ENCODE measurements at regions not wholly inside any gene's neighbourhood (a gene's known extent, or its start where the extent isn't known, plus 50 kb on each side); places are given as distances from the start of the nearest gene placed in this dataset.
A peak's percentile ranks its signal among the peaks of the same experiment; 100 is the strongest.

DNA sequence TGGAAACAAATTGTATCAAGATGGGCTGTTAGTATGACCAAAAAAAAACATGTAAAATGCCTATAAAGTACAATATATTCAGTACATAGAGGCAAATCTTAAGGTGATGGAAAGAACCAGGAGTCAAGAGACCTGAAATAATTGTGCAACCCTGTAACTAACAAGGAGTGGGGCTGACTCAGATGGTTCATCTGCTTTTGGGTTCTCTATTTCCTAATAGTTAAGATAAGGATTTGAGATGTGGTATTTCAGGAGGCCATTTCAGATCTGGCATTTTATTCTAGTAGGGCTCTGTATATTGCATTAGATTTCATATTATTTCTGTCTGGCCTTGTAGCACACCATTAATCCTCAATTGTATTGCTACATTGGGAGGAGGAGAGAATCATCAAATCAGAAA lies 268.4 kb downstream of the HS3ST1 start:
- ATAC-seq (ENCODE audit: low FRiP score), result peak; percentile 56
- no peak for DNase-seq (ENCODE audit: low spot score)
- TF ChIP-seq, protein P1, sequence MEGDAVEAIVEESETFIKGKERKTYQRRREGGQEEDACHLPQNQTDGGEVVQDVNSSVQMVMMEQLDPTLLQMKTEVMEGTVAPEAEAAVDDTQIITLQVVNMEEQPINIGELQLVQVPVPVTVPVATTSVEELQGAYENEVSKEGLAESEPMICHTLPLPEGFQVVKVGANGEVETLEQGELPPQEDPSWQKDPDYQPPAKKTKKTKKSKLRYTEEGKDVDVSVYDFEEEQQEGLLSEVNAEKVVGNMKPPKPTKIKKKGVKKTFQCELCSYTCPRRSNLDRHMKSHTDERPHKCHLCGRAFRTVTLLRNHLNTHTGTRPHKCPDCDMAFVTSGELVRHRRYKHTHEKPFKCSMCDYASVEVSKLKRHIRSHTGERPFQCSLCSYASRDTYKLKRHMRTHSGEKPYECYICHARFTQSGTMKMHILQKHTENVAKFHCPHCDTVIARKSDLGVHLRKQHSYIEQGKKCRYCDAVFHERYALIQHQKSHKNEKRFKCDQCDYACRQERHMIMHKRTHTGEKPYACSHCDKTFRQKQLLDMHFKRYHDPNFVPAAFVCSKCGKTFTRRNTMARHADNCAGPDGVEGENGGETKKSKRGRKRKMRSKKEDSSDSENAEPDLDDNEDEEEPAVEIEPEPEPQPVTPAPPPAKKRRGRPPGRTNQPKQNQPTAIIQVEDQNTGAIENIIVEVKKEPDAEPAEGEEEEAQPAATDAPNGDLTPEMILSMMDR (IDR thresholded peaks at IDR 0.05), result no peak

DNA sequence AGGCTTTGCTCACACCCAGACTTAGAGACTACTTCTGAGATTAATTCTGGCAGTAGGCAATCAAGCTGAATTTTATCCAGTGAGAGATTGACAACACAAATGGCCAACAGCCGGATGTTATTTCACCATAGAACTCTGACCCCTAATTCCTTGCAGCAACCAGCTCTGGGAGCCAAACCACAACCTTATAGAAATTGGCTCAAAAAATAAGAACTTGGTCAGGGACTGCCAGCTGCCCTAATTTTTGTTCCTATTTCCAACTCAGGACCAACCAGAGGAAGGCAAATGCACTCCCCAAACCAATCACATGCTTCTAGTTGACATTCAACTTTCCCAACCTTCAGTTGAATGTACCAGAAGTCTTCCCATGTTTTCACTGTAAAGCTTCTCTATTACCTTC lies 269.7 kb downstream of the HS3ST1 start:
- TF ChIP-seq, protein P1 (IDR thresholded peaks at IDR 0.05), result no peak
- no peak for ATAC-seq (ENCODE audit: low FRiP score)

GRCh38 chr4:11155208-11155867 lies 273.4 kb downstream of the HS3ST1 start:
- no peak for DNase-seq (ENCODE audit: low spot score)
- peak; percentile 26 for ATAC-seq (ENCODE audit: low FRiP score)
- TF ChIP-seq, protein P1 (IDR thresholded peaks at IDR 0.05), result no peak

More for the DNA sequence above, 269.7 kb downstream of the HS3ST1 start:
- no peak for DNase-seq (ENCODE audit: low spot score)

- ATAC-seq (ENCODE audit: low FRiP score), result no peak
- no peak for DNase-seq (ENCODE audit: low spot score)
- TF ChIP-seq, protein P1 (IDR thresholded peaks at IDR 0.05), result no peak
Observed at GRCh38 chr4:11153171-11153750, 275.4 kb downstream of the HS3ST1 start.

- TF ChIP-seq, protein P1 (IDR thresholded peaks at IDR 0.05), result no peak
- ATAC-seq (ENCODE audit: low FRiP score), result no peak
- no peak for DNase-seq (ENCODE audit: low spot score)
Observed at GRCh38 chr4:11152684-11153083, 276.0 kb downstream of the HS3ST1 start.

- ATAC-seq (ENCODE audit: low FRiP score), result no peak
- DNase-seq (ENCODE audit: low spot score), result no peak
- TF ChIP-seq, protein P1 (IDR thresholded peaks at IDR 0.05), result no peak
Observed at GRCh38 chr4:11151500-11151899, 277.2 kb downstream of the HS3ST1 start.
